ENCODE measurements at regions not wholly inside any gene's neighbourhood (a gene's known extent, or its start where the extent isn't known, plus 50 kb on each side); places are given as distances from the start of the nearest gene placed in this dataset.
"Not testable (repeated sequence)": the region's sequence is repeated elsewhere in the genome, so short reads cannot be mapped to it uniquely, and the experiment has no call there.

GRCh38 chr5:128861155-128861554 lies 104.1 kb upstream of the SLC27A6 start:
- not testable (repeated sequence) for TF ChIP-seq RAD21 (IDR thresholded peaks at IDR 0.05; ENCODE audit: low read length); ZBTB33 (IDR thresholded peaks at IDR 0.05; ENCODE audit: borderline replicate concordance, low read depth); FOXJ3 (CRISPR knock-in tag; IDR thresholded peaks at IDR 0.05); EZH2phosphoT487 (IDR thresholded peaks at IDR 0.05; ENCODE audit: borderline replicate concordance, low read depth); CTCF (IDR thresholded peaks at IDR 0.05)
